ENCODE measurements at regions not wholly inside any gene's neighbourhood (a gene's known extent, or its start where the extent isn't known, plus 50 kb on each side); places are given as distances from the start of the nearest gene placed in this dataset.
"Not testable (repeated sequence)": the region's sequence is repeated elsewhere in the genome, so short reads cannot be mapped to it uniquely, and the experiment has no call there.

DNA sequence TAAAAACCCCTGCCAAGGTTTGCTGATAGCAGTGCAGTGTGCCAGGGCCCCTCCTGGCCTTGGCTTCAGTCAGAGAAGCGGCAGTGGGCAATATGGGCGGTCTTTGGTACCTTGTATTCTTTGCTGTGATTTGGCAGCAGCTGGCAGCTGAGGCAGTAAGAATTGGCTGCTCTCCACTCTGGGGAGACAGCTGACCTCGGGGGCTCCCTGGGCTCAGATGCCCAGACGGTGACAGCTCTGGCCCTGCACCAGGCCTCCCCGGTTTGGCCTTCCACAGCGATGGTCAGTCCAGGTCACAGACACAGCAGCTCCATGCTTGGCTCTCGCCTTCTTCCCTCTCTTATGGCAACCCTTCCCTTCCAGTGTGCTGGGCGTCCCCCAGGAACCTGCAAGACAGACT, 330.9 kb downstream of the BCOR start:
- DNase-seq (ENCODE audit: low read depth) = no peak

DNA sequence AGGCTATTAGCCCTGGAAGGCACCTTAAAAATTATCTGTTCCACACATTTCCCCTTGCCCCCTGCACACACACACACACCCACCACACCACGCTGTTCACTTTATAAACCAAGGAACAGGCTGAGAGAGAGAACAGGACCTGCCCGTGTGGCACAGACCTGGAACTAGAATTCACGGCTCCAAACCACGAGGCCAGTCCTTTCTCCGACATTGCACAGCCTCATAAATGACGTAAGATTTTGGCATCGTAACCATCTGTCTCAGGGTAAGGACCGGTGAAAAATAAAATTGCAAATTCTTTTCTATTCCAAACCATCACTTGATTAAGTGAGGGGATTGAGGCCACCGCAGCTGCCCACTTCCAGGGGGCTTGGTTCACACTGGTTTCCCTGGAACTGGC, 330.3 kb downstream of the BCOR start:
- no peak for DNase-seq (ENCODE audit: low read depth)

DNA sequence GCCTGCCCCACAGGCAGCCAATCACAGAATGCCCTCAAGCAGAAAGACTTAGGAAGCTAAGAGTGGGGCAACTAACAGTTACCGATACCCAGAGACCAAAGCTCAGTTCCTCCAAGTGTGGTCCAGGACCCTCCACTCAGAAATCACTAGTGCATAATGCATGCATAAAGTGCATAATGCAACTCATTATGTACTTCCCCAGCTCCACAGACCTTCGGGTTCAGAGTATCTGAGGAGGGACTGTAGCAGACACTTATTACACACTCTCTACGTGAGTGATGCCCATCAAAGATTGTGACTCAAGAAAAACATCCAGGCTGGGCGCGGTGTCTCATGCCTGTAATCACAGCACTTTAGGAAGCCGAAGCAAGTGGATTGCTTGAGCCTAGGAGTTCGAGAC, 328.0 kb downstream of the BCOR start:
- no peak for DNase-seq (ENCODE audit: low read depth)

DNA sequence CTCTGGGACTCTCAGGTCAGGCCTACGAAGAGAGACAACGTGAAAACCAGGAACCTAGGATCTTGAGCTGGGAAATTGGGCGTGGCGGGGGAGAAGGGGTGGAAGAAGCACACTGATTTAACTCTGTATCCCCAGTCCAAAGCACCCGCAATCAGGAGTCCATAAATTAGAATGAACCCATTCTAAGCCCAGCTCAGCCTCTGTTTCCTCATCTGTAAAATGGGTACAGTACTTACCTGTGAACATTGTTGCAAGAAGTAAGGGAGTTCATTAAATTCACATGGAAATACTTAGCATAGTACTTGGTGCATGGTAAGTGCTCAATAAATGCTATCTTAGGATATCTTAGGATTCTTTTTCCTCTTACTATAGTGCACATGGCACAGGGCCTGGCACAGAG, 326.7 kb downstream of the BCOR start:
- no peak for DNase-seq (ENCODE audit: low read depth)

DNA sequence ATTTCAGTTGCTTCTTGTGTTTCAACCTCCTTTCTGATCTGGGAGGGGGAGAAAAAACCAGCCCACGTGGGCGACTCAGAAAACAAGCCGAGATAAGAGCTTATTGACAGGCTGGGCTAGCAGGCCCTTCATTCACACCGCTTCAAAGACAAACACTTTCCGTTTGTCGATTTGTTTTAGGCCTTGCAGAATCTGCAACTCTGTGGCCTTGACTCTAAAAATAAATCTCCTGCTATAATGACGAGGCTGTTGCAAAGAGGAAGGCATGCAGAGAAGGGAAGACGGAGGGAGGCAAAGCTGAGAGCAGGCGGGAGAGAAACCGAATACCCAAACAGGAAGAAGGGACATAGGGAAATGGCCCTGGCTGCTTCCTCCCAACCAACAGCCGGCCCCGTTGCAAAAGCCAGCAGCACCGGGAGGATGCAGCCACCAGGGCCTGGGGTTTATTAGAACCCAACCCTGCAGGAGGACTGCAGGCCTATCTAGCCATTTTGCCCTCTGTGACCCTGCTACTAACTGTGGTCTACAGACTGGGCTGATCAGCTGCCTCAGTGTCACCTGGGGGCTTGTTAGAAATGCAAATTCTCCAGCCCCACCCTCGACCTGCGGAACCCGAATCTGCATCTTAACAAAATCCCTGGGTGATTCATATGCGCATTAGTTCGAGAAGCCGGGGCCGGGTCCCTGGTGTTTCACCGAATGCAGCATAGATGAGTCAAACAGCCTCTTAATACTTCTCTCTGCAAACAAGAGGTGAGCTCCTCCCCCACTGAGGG, 325.5 kb downstream of the BCOR start:
- no peak for DNase-seq (ENCODE audit: low read depth)

DNA sequence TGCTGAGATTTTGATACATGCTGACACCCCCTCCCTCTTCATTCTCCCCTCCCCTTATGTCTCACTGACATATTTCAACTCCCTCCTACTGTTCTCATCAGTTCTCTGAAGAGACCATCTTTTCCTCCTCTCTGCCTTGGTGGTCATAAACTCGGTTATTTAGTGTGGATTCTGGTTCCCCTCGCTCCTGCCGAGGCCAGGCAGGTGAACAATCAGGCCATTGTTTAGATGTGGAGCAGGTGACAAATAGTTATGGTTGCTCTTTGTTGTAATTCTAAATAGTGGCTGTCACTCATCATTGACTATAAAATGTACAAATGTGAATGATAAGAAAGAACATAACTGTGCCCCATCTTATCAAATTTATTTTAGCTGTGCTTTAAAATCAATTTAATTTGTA, 324.6 kb downstream of the BCOR start:
- DNase-seq (ENCODE audit: low read depth) = no peak

DNA sequence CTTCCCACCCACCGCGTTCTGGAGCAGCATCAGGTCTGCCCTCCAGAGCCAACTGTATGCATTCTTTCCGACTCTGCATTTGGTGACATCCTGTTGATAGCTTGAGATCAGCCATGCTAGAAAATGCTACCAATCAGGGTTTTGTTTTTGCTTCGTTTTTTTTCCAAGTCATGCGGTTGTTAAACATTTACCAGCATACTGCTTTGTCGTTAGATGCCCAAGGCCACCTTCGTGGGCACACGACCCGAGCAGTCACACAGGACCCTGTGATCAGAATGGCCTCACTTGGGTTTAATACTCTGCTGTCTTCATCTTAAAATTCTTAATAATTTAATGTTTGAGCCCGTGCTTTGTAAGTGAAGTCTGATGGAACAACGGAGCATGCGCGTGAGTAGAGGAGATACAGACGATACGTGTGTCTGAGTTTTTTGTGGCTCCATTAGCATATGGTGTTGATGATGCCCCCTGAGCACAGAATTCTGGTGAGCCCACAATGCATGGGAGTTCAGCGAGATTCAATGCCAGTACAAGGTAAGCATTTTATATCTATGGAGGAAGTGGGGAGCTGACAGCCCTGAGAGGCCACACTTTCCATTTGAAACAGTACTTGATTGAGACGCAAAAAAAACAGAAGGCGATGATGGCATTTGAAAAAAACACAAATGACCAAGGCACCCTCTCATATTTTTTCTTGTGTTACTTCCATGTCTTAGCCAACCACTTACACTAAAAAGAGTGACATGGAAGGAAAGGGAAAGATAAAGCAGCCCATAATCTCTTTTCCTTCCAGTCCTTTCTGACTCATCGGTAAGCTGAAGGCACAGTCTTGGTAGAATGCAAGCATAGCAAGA, 323.6 kb downstream of the BCOR start:
- no peak for DNase-seq (ENCODE audit: low read depth)

DNA sequence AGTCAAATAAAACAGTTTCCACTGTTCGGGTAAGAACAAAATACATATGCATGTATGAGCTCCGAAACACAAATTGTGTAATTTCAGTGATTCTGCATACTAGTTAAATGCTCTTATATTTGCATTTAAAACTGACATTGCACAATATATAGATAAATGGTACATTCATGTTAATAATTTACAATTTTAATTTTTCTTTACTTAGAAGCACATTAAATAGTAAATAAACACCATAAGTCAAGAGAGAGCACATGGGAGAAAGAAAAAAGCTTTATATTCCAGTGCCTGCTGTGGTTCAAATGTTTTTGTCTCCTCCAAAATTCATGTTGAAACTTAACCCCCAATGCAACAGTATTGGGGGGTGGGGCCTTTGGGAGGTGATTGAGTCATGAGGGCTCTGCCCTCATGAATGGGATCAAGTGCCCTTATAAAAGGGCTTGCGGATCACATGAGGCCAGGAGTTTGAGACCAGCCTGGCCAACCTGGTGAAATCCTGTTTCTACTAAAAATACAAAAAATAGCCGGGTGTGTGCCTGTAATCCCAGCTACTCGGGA, 322.9 kb downstream of the BCOR start:
- no peak for DNase-seq (ENCODE audit: low read depth)

DNA sequence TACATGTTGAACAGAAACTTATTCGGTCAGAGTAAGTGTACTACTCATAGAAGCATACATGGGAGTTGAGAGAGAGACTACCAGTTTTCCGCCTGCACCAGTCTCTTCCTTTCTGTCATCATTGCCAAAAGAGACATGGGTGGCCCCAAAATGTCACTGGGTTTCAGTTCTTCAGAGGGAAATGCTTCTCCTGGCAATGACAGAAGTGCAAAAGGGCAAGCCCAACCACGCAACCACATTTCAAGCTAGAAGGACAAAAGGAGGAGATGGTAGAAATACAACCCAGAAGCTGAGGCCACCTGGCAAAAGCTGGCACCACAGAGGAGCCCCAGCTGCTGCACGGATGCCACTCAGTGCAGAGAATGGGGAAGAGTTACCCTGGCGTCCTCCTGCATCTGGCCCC, 320.1 kb downstream of the BCOR start:
- DNase-seq (ENCODE audit: low read depth) = no peak

DNA sequence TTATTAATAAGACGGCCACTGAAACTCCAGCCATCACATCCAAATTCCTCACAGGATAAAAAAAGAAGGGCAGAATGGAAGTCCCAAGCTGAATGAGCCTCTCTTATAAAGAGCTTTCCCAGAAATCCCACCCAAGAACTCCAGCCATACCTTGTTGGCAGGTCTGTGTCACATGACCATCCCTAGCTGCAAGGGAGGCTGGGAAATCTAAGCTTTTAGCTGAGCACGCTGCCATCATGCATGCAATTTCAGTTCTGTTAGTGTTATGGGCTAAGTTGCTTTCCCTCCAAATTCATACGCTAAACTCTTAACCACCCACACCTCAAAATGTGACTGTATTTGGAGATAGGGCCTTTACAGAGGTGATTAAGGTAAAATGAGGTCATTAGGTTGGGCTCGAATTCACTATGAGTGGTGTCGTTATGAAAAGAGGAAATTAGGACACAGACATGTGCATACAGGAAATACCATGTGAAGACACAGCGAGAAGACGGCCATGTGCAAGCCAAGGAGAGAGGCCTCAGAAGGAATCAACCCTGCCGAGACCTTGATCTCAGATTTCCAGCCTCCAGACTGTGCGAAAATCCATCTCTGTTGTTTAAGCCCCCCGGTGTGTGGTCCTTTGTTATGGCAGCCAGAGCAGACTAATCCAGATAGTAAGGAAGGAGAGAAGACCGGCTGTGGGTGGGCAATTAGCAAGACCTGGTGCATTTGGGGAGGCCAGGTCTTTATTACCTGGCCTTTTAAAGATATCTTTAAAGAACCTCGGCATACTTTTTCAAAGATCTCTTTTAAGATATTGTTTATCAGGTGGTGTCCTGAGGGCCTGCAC, 317.6 kb downstream of the BCOR start:
- DNase-seq (ENCODE audit: low read depth) = no peak

DNA sequence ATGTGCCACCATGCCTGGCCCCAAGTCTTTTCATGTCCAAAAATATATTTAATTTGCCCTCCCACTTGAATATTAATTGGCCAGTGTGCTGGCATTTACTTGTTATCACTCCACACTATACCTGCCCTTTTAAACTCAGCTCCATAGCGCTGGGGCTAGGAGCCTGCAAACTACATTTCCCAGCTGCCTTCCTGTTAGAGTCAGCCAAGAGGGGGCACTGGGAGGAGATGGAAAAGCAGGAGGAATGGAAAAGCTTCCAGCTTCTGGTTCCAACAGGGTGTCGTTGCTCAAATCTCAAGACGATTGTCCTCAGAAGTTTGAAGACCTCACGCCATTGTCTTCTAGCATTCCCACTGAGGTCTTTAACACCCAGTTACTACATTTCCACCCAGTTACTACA, 315.5 kb downstream of the BCOR start:
- DNase-seq (ENCODE audit: low read depth) = no peak

DNA sequence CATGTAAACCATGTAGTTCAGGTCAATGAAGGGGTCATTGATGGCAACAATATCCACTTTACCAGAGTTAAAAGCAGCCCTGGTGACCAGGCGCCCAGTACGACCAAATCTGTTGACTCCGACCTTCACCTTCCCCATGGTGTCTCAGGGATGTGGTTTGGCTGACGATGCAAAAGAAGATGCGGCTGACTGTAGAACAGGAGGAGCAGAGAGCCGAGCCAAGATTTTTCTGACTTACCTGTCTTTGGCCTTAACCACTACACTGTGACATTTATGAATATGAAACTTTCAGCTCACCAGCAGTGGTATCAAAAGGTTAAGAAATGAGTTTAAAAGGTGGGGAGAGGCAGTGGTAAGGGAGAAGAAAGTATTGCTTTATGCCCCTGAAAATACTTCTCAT, 309.8 kb downstream of the BCOR start:
- no peak for DNase-seq (ENCODE audit: low read depth)

DNA sequence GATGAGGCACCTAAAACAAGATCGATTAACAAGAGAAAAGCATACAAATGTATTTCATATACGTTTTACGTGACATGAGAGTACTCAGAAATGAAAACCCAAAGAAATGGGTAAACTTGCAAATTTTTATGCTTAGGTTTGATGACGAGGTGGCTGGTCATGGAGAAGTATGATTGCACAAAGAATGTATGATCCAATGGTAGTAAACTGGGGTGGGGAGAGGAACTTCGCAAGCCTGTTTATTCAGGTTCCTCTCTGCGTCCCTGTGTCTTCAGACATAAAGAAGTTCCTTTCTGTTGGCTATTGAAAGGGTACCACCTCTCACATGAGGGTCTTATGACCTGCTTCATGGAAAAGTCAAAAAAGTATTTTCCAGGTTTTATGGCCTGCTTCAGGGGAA, 309.2 kb downstream of the BCOR start:
- DNase-seq (ENCODE audit: low read depth) = no peak

DNA sequence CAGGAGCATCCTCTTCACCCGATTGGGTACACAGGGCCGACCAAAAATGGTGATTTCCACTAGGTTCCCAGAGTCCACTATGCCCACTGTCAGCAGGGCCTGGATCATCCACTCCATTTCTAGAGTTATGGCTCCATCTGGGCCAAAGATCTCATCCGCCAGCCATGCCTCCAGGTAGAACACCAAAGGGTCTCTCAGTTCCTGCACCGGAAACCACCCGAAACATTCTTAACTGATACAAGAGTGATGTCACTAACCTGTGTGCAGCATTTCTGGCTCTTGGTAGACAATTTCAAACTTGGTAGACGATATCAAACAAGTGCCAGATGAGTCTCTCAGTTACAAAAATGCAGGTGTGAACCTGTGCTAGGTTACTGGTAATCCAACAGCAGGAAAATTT, 306.1 kb downstream of the BCOR start:
- no peak for DNase-seq (ENCODE audit: low read depth)

DNA sequence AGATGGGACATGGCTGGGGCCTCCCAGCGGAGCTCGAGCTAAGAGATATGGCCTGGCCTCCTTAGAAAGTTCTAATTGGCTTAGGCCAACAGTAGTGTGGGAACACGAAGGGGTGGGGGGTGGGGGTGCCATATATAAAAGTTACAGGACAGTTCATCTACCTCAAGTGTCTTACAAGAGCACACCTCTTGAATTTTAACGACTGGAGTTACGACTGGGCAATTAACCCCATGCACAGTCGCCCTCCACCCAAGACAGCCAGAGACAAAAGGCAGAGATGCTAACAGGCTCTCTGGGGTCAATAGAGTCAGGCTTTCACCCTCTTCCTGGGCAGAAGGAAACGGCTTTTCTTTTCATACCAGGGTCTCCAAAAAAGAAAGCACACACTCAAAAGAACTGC, 302.2 kb downstream of the BCOR start:
- no peak for DNase-seq (ENCODE audit: low read depth)

DNA sequence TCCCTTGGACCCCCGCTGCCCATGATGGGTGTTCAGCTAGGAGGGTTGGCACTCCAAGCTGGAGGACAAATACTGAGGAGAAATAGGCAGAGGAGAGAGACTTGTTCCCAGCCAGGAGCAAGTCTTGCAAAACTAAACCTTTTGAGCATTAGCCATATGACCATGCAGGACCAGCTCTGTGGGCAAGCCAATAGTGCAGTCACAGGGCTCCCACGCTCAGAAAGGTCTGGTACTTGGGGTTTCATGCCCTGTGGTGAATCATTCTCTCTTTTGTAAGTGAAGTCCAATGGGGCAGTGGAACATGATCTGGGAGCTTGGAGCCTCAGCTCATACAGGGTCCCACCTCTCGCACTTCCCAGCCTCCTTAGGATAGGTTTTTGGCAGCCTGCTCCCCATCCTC, 300.9 kb downstream of the BCOR start:
- DNase-seq (ENCODE audit: low read depth) = no peak

DNA sequence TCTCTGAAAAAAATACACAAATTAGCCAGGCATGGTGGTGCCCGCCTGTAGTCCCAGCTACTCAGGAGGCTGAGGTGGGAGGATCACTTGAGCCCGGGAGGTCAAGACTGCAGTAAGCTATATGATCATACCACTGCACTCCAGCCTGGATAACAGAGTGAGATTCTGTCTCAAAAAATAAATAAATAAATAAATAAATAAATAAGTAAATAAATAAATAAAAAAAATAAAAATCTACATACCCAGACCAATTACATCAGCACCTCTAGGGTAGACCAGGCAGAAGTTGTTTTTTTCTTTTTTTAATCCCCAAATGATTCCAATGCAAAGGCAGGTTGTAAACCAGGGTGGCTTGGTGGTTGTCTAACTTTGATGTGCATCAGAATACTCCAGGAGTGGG, 299.3 kb downstream of the BCOR start:
- not testable (repeated sequence) for DNase-seq (ENCODE audit: low read depth)

DNA sequence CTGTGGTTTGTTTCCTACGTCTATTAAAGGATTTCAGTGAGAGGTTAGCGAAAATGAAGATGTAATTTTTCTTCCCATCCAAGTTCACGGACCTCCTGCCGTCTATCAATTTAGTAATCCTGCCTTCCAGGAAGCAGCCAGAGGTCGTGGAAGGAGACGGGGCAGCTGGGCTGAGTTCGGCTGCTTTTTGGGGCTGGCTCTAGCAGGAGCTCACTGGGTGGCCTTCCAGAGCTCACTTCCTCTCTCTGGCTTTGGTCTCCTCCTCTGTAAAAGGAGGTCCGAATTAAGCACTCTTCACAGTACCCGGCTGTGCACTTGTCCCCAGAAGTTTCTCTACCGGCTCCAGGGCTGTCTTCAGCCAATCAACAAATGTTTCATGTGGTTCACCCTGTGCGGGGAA, 295.4 kb downstream of the BCOR start:
- DNase-seq (ENCODE audit: low read depth) = no peak

DNA sequence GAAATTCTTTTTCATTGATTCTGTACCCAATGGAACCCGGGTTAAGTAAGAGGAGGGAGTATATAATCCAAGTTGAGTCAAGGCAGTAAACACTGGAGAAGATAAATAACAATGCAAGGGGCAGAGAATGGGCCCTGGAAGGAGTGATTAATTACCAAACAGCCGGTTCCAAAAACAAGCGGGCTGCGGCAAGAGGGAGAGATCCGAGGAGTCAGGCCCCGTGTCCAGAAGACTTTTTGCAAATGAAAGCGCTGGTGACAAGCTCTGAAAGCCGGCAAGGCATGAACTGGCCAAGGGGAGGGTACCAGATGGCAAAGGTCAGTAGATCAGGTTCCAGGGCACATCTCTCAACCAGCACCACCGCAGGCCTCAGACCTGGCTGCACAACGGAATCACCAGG, 294.9 kb downstream of the BCOR start:
- no peak for DNase-seq (ENCODE audit: low read depth)

DNA sequence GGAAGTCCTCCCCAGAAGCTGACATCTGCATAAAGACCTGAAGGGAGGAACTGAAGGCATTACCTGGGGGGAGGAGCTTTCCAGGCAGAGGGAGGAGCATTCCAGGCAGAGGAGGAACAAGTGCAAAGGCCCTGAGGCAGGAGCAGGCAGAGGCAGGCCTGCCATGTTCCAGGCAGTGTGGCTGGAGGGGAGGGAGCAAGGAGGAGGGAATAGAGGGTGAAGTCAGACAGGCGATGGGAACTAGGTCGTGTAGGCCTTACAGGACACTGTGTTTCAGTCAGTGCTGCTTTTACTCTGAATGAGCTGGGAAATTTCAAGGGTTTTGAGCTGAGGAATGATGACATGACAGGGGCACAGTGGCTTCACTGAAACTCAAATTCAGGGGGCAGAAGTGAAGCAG, 292.7 kb downstream of the BCOR start:
- DNase-seq (ENCODE audit: low read depth) = no peak

DNA sequence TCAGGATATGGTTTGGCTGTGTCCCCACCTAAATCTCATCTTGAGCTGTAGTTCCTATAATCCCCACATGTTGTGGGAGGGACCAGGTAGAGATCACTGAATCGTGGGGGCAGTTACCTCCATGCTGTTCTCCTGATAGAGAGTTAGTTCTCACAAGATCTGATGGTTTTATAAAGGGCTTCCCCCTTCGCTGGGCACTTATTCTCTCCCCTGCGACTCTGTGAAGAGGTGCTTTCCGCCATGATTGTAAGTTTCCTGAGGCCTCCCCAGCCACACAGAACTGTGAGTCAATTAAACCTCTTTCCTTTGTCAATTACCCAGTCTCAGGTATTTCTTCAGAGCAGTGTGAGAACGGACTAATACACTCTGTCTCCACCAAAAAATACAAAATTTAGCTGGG, 291.9 kb downstream of the BCOR start:
- DNase-seq (ENCODE audit: low read depth) = no peak

DNA sequence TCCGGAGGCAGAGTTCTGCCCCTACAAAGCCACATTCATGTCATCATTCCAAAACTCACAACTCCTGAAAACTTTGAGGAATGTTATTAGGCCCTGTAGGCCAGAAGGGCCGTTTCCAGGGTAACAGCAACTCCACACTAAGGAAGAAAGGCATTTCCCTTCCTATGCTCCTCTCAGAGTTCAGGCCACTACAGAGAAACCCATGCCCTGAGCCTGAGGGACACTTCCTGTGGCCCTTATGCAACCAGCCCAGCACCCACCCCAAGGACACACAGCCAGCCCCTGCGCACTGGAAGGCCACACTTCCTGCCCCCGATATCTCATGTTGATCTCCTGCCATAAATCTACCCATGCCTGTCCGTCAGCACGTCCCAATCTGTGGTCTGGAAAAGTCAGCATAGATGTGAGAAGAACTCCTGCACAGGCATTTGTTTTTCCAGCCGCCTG, 289.3 kb downstream of the BCOR start:
- no peak for DNase-seq (ENCODE audit: low read depth)
